GM23338 (cell line): ENCODE measurements at regions not wholly inside any gene's neighbourhood (a gene's known extent, or its start where the extent isn't known, plus 50 kb on each side); places are given as distances from the start of the nearest gene placed in this dataset.

Source experiments
- CREB1 ChIP-seq: fragments of 250-450 bp; sonication (Bioruptor Pico); IDR thresholded peaks from 2 replicates; pipeline ENCODE4 v1.5.0; 2020; ENCODE audit warnings: low read depth, mild to moderate bottlenecking, moderate library complexity
- EZH2 ChIP-seq: fragments of 200-600 bp; sonication (generic); IDR thresholded peaks from one replicate; pipeline ENCODE4 v1.8.0; 2017; ENCODE audit warnings: antibody characterized with exemption, mild to moderate bottlenecking, low read depth; ENCODE audit not compliant: unreplicated experiment
- EZH2phosphoT487 ChIP-seq: fragments of 200-600 bp; sonication (generic); IDR thresholded peaks from one replicate; pipeline ENCODE4 v1.8.1; 2018; ENCODE audit warnings: antibody characterized with exemption; ENCODE audit not compliant: unreplicated experiment
- JUNB ChIP-seq: IDR thresholded peaks from one replicate; pipeline ENCODE4 v1.6.1; 2016; ENCODE audit warnings: antibody characterized with exemption; ENCODE audit not compliant: unreplicated experiment
- NANOG ChIP-seq: IDR thresholded peaks from 2 replicates; pipeline ENCODE4 v1.6.1; 2016; ENCODE audit warnings: antibody characterized with exemption, borderline replicate concordance
- POLR2AphosphoS5 ChIP-seq: IDR thresholded peaks from 2 replicates; pipeline ENCODE4 v1.6.1; 2016; ENCODE audit warnings: antibody characterized with exemption, low read depth
- TF ChIP-seq, protein P1 (sequence below), 2 experiments: fragments of 200-600 bp in 1 of 2; sonication (generic) in 1 of 2; conservative IDR thresholded peaks; 2 replicates each; pipeline versions ENCODE4 v1.5.1 to v1.6.1; 2016 to 2017; ENCODE audit warnings: antibody characterized with exemption in 2 of 2, low read depth in 2 of 2, mild to moderate bottlenecking in 2 of 2, moderate library complexity in 1 of 2
- TF ChIP-seq, protein P2 (sequence below): IDR thresholded peaks from one replicate; pipeline ENCODE4 v1.6.1; 2018; ENCODE audit warnings: antibody characterized with exemption; ENCODE audit not compliant: unreplicated experiment

- TF ChIP-seq EZH2 (no peak), POLR2AphosphoS5 (no peak), NANOG (no peak), JUNB (no peak), CREB1 (CRISPR knock-in tag) (no peak), EZH2phosphoT487 (no peak)
- TF ChIP-seq, protein P1, sequence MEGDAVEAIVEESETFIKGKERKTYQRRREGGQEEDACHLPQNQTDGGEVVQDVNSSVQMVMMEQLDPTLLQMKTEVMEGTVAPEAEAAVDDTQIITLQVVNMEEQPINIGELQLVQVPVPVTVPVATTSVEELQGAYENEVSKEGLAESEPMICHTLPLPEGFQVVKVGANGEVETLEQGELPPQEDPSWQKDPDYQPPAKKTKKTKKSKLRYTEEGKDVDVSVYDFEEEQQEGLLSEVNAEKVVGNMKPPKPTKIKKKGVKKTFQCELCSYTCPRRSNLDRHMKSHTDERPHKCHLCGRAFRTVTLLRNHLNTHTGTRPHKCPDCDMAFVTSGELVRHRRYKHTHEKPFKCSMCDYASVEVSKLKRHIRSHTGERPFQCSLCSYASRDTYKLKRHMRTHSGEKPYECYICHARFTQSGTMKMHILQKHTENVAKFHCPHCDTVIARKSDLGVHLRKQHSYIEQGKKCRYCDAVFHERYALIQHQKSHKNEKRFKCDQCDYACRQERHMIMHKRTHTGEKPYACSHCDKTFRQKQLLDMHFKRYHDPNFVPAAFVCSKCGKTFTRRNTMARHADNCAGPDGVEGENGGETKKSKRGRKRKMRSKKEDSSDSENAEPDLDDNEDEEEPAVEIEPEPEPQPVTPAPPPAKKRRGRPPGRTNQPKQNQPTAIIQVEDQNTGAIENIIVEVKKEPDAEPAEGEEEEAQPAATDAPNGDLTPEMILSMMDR (conservative IDR thresholded peaks at IDR 0.05; ENCODE audit: low read depth in 2 of 2), result no peak
- TF ChIP-seq, protein P2, sequence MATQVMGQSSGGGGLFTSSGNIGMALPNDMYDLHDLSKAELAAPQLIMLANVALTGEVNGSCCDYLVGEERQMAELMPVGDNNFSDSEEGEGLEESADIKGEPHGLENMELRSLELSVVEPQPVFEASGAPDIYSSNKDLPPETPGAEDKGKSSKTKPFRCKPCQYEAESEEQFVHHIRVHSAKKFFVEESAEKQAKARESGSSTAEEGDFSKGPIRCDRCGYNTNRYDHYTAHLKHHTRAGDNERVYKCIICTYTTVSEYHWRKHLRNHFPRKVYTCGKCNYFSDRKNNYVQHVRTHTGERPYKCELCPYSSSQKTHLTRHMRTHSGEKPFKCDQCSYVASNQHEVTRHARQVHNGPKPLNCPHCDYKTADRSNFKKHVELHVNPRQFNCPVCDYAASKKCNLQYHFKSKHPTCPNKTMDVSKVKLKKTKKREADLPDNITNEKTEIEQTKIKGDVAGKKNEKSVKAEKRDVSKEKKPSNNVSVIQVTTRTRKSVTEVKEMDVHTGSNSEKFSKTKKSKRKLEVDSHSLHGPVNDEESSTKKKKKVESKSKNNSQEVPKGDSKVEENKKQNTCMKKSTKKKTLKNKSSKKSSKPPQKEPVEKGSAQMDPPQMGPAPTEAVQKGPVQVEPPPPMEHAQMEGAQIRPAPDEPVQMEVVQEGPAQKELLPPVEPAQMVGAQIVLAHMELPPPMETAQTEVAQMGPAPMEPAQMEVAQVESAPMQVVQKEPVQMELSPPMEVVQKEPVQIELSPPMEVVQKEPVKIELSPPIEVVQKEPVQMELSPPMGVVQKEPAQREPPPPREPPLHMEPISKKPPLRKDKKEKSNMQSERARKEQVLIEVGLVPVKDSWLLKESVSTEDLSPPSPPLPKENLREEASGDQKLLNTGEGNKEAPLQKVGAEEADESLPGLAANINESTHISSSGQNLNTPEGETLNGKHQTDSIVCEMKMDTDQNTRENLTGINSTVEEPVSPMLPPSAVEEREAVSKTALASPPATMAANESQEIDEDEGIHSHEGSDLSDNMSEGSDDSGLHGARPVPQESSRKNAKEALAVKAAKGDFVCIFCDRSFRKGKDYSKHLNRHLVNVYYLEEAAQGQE, result no peak
Measured at GRCh38 chr7:81487516-81487915, 282.3 kb downstream of the HGF start.
